K562 (cell line): ENCODE measurements at regions not wholly inside any gene's neighbourhood (a gene's known extent, or its start where the extent isn't known, plus 50 kb on each side); places are given as distances from the start of the nearest gene placed in this dataset.

ENCODE experiments used
- ATAC-seq: fragments of 200-7000 bp; cut with Tn5 transposase; 3 replicates; pipeline ENCODE4 v1.9.1; 2020; ENCODE audit warnings: moderate library complexity
- BruUV-seq: library from RNA; stranded (reverse); fragments of 400-500 nt; replicated peaks from 2 replicates; lab custom pipeline; 2021; lab: Mats Ljungman, UMichigan
- CTCF ChIA-PET: fragments of 300-600 bp; formaldehyde crosslinking; extraction: SDS; loops from one replicate; lab custom pipeline; 2021; ENCODE audit warnings: low intra/inter-chr PET ratio; lab: Yijun Ruan, JAX
- POLR2A ChIA-PET: fragments of 300-600, 350-650 bp; sonication (Branson Sonifier 250); formaldehyde crosslinking; extraction: SDS; loops from one replicate; lab custom pipeline; 2021; ENCODE audit warnings: antibody characterized with exemption, inconsistent platforms; lab: Yijun Ruan, JAX
- DNase-seq, 4 experiments: peaks; one replicate each; pipeline versions ENCODE4 v3.0.0 to v3.0.0-alpha.2; 2011 to 2018; ENCODE audit warnings: low spot score in 3 of 4, mixed read lengths in 3 of 4; ENCODE audit errors: extremely low read depth in 1 of 4
- FAIRE-seq: peaks from 2 replicates; lab custom pipeline; 2011; peaks lifted over from hg19 to GRCh38; lab: Jason Lieb, UNC
- H2AFZ ChIP-seq: 2 replicates; pipeline ENCODE4 v1.6.0; 2011; ENCODE audit warnings: low read depth, low read length, control low read depth, inconsistent platforms
- H3K27ac ChIP-seq: fragments of 200-600 bp; 3 replicates; pipeline ENCODE4 v1.8.0; 2011; ENCODE audit warnings: low read depth, mild to moderate bottlenecking, control low read depth, inconsistent platforms, low read length, moderate library complexity, mixed read lengths; ENCODE audit errors: extremely low read depth
- H3K27me3 ChIP-seq, 2 experiments: fragments of 300-600 bp in 1 of 2; 2 replicates in 1 of 2; 3 replicates in 1 of 2; pipeline versions ENCODE4 v1.6.0 to v1.8.0; 2011; ENCODE audit warnings: inconsistent platforms in 2 of 2, low read length in 2 of 2, mild to moderate bottlenecking in 1 of 2, mixed read lengths in 1 of 2, moderate library complexity in 1 of 2; ENCODE audit not compliant: control insufficient read depth in 2 of 2, insufficient read depth in 2 of 2
- H3K36me3 ChIP-seq: fragments of 300-600 bp; 3 replicates; pipeline ENCODE4 v1.8.0; 2011; ENCODE audit warnings: mild to moderate bottlenecking, low read length, inconsistent platforms; ENCODE audit not compliant: control insufficient read depth, insufficient read depth
- H3K4me1 ChIP-seq, 2 experiments: fragments of 200-600 bp in 1 of 2; replicated peaks in 1 of 2; 2 replicates in 1 of 2; 3 replicates in 1 of 2; pipeline versions ENCODE4 v1.5.1 to v1.8.0; 2011; ENCODE audit warnings: inconsistent platforms in 2 of 2, low read length in 2 of 2, mild to moderate bottlenecking in 1 of 2, mixed read lengths in 1 of 2, moderate library complexity in 1 of 2; ENCODE audit not compliant: control insufficient read depth in 2 of 2, insufficient read depth in 2 of 2
- H3K4me2 ChIP-seq: 2 replicates; pipeline ENCODE4 v1.6.1; 2011; ENCODE audit warnings: low read length, control low read depth, inconsistent platforms, mixed read lengths; ENCODE audit not compliant: insufficient read depth
- H3K4me3 ChIP-seq: fragments of 200-600 bp; sonication (generic), shearing (Covaris generic); 2 replicates; pipeline ENCODE4 v1.5.1; 2016; ENCODE audit warnings: control low read depth, inconsistent platforms
- H3K79me2 ChIP-seq: fragments of 200-600 bp; 3 replicates; pipeline ENCODE4 v1.8.0; 2011; ENCODE audit warnings: low read length, inconsistent platforms; ENCODE audit not compliant: control insufficient read depth, insufficient read depth
- H3K9ac ChIP-seq, 2 experiments: 2 replicates each; pipeline versions ENCODE4 v1.6.0 to v1.6.1; 2011; ENCODE audit warnings: low read depth in 2 of 2, low read length in 2 of 2, control low read depth in 1 of 2, inconsistent platforms in 1 of 2, mild to moderate bottlenecking in 1 of 2, mixed read lengths in 1 of 2; ENCODE audit not compliant: insufficient read depth in 1 of 2
- H3K9me1 ChIP-seq: one replicate; pipeline ENCODE4 v1.6.0; 2011; ENCODE audit warnings: inconsistent platforms, mild to moderate bottlenecking, low read length, moderate library complexity; ENCODE audit not compliant: control insufficient read depth, insufficient read depth
- H3K9me3 ChIP-seq: replicated peaks from 2 replicates; pipeline ENCODE4 v1.5.1; 2011; ENCODE audit warnings: low read depth, low read length, inconsistent platforms; ENCODE audit not compliant: control insufficient read depth, insufficient read depth
- H4K20me1 ChIP-seq: replicated peaks from 2 replicates; pipeline ENCODE4 v1.6.1; 2011; ENCODE audit warnings: low read length, inconsistent platforms, mixed read lengths; ENCODE audit not compliant: control insufficient read depth, insufficient read depth
- FOXA1 ChIP-seq: fragments of 450-650 bp; IDR thresholded peaks from 2 replicates; pipeline ENCODE4 v1.6.1; 2016; ENCODE audit warnings: mild to moderate bottlenecking, borderline replicate concordance
- SREBF2 ChIP-seq: sonication (generic); formaldehyde crosslinking; IDR thresholded peaks from 2 replicates; pipeline ENCODE4 v1.4.0; 2020; ENCODE audit warnings: mild to moderate bottlenecking, missing genetic modification reagents
- TBL1XR1 ChIP-seq, 2 experiments: IDR thresholded peaks; 2 replicates each; pipeline ENCODE4 v1.6.1; 2012; ENCODE audit warnings: improper control_type of control experiment in 2 of 2, low read length in 2 of 2, mild to moderate bottlenecking in 1 of 2
- YBX1 ChIP-seq: fragments of 450-650 bp; IDR thresholded peaks from 2 replicates; pipeline ENCODE4 v1.7.1; 2016; ENCODE audit warnings: mild to moderate bottlenecking
- ZNF584 ChIP-seq: fragments of 200-800 bp; sonication (Bioruptor generic); IDR thresholded peaks from 2 replicates; pipeline ENCODE4 v1.6.1; 2016; ENCODE audit warnings: low read depth, mild to moderate bottlenecking, missing genetic modification characterization, missing compliant biosample characterization
- WGBS: fragments of 100-300 bp; shearing (Covaris generic); methylation state at CpG from one replicate; pipeline ENCODE4 v1.1.6; 2016; ENCODE audit warnings: low coverage, mixed read lengths; ENCODE audit not compliant: insufficient coverage; ENCODE audit errors: missing lambda C conversion rate; 5-methylcytosine and 5-hydroxymethylcytosine counted together
- in situ Hi-C: fragments of 300-500 bp; cut with MboI; formaldehyde crosslinking; loops from 4 replicates; pipeline ENCODE4 v1.15.0; 2018; ENCODE audit warnings: inconsistent platforms, mixed read lengths
- intact Hi-C: fragments of 100-400 bp; cut with micrococcal nuclease; formaldehyde crosslinking; loops from 2 replicates; pipeline ENCODE4 v1.14.2; 2022
- TF ChIP-seq, protein P1 (sequence below), 3 experiments: fragments of 200-800 bp in 1 of 3; fragments of 250-450 bp in 1 of 3; fragments of 450-650 bp in 1 of 3; sonication (Bioruptor Pico) in 1 of 3; sonication (Bioruptor generic) in 1 of 3; formaldehyde crosslinking in 1 of 3; IDR thresholded peaks; 2 replicates each; pipeline versions ENCODE4 v1.6.1 to v1.8.0; 2016 to 2022; ENCODE audit warnings: mild to moderate bottlenecking in 2 of 3, missing genetic modification characterization in 2 of 3, missing compliant biosample characterization in 1 of 3, moderate library complexity in 1 of 3
- TF ChIP-seq, protein P2 (sequence below): sonication (generic); formaldehyde crosslinking; IDR thresholded peaks from 2 replicates; pipeline ENCODE4 v1.8.0; 2022; ENCODE audit warnings: mild to moderate bottlenecking, low read depth, missing genetic modification reagents
- TF ChIP-seq, protein P3 (sequence below), 2 experiments: fragments of 450-650 bp in 1 of 2; IDR thresholded peaks; 2 replicates each; pipeline ENCODE4 v1.6.1; 2011 to 2017; ENCODE audit warnings: low read depth in 2 of 2, antibody characterized with exemption in 1 of 2, borderline replicate concordance in 1 of 2, low read length in 1 of 2, mild to moderate bottlenecking in 1 of 2, mixed read lengths in 1 of 2; ENCODE audit not compliant: control insufficient read depth in 1 of 2

DNA sequence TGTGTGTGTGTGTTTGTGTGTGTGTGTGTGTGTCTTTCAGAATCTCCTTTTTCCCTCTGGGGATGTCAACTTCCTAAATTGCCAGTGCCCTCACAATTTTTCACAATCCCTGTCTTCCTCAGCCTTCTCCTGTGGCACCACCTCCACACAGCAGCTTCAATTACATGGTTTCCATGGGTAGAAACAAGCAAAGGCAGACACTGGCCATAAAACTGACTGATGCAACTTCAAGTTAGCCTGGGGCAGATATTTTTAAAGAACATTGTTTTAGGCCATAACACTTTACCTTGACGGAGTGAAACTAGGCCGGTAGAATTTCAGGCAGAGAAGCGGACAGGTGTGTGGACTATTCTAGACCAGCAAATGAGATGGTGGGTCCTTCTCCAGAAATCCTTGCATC, 405.8 kb upstream of the SUCLG2 start:
- BruUV-seq = no TSS peak

More for the DNA sequence above, 405.8 kb upstream of the SUCLG2 start:
- H3K9ac ChIP-seq = no peak overlapping the region
- H3K79me2 ChIP-seq = no peaks in the 10 kb centered on the region
- H3K4me1 ChIP-seq = no peaks in the 10 kb centered on the region
- intact Hi-C loops (no loop called here), in situ Hi-C loops (no loop called here)
- H3K4me3 ChIP-seq = no peak overlapping the region
- DNase-seq = no peak
- 0% methylated on average over 2 of the region's 3 CpGs for WGBS
- no peaks in the 10 kb centered on the region for H3K9me3 ChIP-seq
- no peaks in the 10 kb centered on the region for H4K20me1 ChIP-seq
- no peak for FAIRE-seq
- no peaks in the 10 kb centered on the region for H3K9me1 ChIP-seq
- ChIA-PET CTCF (no interaction called here), POLR2A (no interaction called here)
- no peak overlapping the region for H3K4me2 ChIP-seq
- TF ChIP-seq FOXA1 (no peak), TBL1XR1 (IDR thresholded peaks at IDR 0.05; ENCODE audit: low read length in 2 of 2) (no peak), ZNF584 (CRISPR knock-in tag) (no peak), YBX1 (no peak), SREBF2 (CRISPR knock-in tag) (no peak)
- TF ChIP-seq, protein P1, sequence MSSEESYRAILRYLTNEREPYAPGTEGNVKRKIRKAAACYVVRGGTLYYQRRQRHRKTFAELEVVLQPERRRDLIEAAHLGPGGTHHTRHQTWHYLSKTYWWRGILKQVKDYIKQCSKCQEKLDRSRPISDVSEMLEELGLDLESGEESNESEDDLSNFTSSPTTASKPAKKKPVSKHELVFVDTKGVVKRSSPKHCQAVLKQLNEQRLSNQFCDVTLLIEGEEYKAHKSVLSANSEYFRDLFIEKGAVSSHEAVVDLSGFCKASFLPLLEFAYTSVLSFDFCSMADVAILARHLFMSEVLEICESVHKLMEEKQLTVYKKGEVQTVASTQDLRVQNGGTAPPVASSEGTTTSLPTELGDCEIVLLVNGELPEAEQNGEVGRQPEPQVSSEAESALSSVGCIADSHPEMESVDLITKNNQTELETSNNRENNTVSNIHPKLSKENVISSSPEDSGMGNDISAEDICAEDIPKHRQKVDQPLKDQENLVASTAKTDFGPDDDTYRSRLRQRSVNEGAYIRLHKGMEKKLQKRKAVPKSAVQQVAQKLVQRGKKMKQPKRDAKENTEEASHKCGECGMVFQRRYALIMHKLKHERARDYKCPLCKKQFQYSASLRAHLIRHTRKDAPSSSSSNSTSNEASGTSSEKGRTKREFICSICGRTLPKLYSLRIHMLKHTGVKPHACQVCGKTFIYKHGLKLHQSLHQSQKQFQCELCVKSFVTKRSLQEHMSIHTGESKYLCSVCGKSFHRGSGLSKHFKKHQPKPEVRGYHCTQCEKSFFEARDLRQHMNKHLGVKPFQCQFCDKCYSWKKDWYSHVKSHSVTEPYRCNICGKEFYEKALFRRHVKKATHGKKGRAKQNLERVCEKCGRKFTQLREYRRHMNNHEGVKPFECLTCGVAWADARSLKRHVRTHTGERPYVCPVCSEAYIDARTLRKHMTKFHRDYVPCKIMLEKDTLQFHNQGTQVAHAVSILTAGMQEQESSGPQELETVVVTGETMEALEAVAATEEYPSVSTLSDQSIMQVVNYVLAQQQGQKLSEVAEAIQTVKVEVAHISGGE (CRISPR knock-in tag; IDR thresholded peaks at IDR 0.05) = no peak
- TF ChIP-seq, protein P2, sequence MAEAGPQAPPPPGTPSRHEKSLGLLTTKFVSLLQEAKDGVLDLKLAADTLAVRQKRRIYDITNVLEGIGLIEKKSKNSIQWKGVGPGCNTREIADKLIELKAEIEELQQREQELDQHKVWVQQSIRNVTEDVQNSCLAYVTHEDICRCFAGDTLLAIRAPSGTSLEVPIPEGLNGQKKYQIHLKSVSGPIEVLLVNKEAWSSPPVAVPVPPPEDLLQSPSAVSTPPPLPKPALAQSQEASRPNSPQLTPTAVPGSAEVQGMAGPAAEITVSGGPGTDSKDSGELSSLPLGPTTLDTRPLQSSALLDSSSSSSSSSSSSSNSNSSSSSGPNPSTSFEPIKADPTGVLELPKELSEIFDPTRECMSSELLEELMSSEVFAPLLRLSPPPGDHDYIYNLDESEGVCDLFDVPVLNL (CRISPR knock-in tag) = no peak
- TF ChIP-seq, protein P3, sequence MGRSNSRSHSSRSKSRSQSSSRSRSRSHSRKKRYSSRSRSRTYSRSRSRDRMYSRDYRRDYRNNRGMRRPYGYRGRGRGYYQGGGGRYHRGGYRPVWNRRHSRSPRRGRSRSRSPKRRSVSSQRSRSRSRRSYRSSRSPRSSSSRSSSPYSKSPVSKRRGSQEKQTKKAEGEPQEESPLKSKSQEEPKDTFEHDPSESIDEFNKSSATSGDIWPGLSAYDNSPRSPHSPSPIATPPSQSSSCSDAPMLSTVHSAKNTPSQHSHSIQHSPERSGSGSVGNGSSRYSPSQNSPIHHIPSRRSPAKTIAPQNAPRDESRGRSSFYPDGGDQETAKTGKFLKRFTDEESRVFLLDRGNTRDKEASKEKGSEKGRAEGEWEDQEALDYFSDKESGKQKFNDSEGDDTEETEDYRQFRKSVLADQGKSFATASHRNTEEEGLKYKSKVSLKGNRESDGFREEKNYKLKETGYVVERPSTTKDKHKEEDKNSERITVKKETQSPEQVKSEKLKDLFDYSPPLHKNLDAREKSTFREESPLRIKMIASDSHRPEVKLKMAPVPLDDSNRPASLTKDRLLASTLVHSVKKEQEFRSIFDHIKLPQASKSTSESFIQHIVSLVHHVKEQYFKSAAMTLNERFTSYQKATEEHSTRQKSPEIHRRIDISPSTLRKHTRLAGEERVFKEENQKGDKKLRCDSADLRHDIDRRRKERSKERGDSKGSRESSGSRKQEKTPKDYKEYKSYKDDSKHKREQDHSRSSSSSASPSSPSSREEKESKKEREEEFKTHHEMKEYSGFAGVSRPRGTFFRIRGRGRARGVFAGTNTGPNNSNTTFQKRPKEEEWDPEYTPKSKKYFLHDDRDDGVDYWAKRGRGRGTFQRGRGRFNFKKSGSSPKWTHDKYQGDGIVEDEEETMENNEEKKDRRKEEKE (IDR thresholded peaks at IDR 0.05; ENCODE audit: borderline replicate concordance in 1 of 2, control insufficient read depth in 1 of 2, low read depth in 2 of 2, low read length in 1 of 2) = no peak
- H3K27me3 ChIP-seq = no peaks in the 10 kb centered on the region
- no peak overlapping the region for H3K27ac ChIP-seq
- ATAC-seq = no peak
- H3K36me3 ChIP-seq = no peaks in the 10 kb centered on the region
- H2AFZ ChIP-seq = no peak overlapping the region
